Loucy (cell line): ENCODE measurements at regions not wholly inside any gene's neighbourhood (a gene's known extent, or its start where the extent isn't known, plus 50 kb on each side); places are given as distances from the start of the nearest gene placed in this dataset.

ENCODE experiments used
- H2AFZ ChIP-seq: fragments of 200-600 bp; sonication (generic); 2 replicates; pipeline ENCODE4 v1.6.0; 2016; ENCODE audit warnings: antibody characterized with exemption, mild to moderate bottlenecking, low read length, moderate library complexity
- H3F3A ChIP-seq: fragments of 200-600 bp; 2 replicates; pipeline ENCODE4 v1.6.0; 2016; ENCODE audit warnings: antibody characterized with exemption, low read depth, mild to moderate bottlenecking
- H3K27me3 ChIP-seq: fragments of 200-600 bp; sonication (generic); 2 replicates; pipeline ENCODE4 v1.6.1; 2014; ENCODE audit warnings: low read length, mild to moderate bottlenecking; ENCODE audit not compliant: insufficient read depth, poor library complexity, severe bottlenecking
- H3K36me3 ChIP-seq: fragments of 200-600 bp; sonication (generic); 2 replicates; pipeline ENCODE4 v1.6.1; 2016; ENCODE audit warnings: low read length; ENCODE audit not compliant: insufficient read depth
- H3K4me1 ChIP-seq: fragments of 200-600 bp; sonication (generic); 2 replicates; pipeline ENCODE4 v1.5.1; 2014; ENCODE audit warnings: low read length, mild to moderate bottlenecking; ENCODE audit not compliant: insufficient read depth, poor library complexity, severe bottlenecking
- H3K4me2 ChIP-seq: fragments of 200-600 bp; sonication (generic); 2 replicates; pipeline ENCODE4 v1.6.0; 2014; ENCODE audit warnings: antibody characterized with exemption, low read length, low read depth, mild to moderate bottlenecking; ENCODE audit not compliant: poor library complexity, severe bottlenecking
- H3K4me3 ChIP-seq: fragments of 200-600 bp; sonication (generic); 2 replicates; pipeline ENCODE4 v1.5.1; 2014; ENCODE audit warnings: low read length, mild to moderate bottlenecking, mixed read lengths; ENCODE audit not compliant: poor library complexity, severe bottlenecking
- H3K79me2 ChIP-seq: fragments of 200-600 bp; sonication (generic); 2 replicates; pipeline ENCODE4 v1.6.1; 2014; ENCODE audit warnings: low read length; ENCODE audit not compliant: insufficient read depth
- H3K9ac ChIP-seq: fragments of 200-600 bp; sonication (generic); 2 replicates; pipeline ENCODE4 v1.6.0; 2014; ENCODE audit warnings: mild to moderate bottlenecking, low read depth, low read length, moderate library complexity; ENCODE audit not compliant: poor library complexity, severe bottlenecking
- H3K9me2 ChIP-seq: fragments of 200-600 bp; sonication (generic); replicated peaks from 2 replicates; pipeline ENCODE4 v1.6.1; 2016; ENCODE audit warnings: low read depth, low read length, mixed read lengths
- H3K9me3 ChIP-seq: fragments of 200-600 bp; sonication (generic); 2 replicates; pipeline ENCODE4 v1.6.1; 2014; ENCODE audit warnings: mild to moderate bottlenecking, antibody characterized with exemption, low read length, low read depth; ENCODE audit not compliant: insufficient read depth
- H4K20me1 ChIP-seq: fragments of 200-600 bp; sonication (generic); 2 replicates; pipeline ENCODE4 v1.6.0; 2014; ENCODE audit warnings: antibody characterized with exemption, low read length, mild to moderate bottlenecking; ENCODE audit not compliant: insufficient read depth, poor library complexity, severe bottlenecking
- EZH2phosphoT487 ChIP-seq: fragments of 200-600 bp; IDR thresholded peaks from 2 replicates; pipeline ENCODE4 v1.6.1; 2018; ENCODE audit warnings: antibody characterized with exemption, mild to moderate bottlenecking, moderate library complexity, borderline replicate concordance
- TF ChIP-seq, protein P1 (sequence below): fragments of 200-600 bp; sonication (generic); conservative IDR thresholded peaks from 2 replicates; pipeline ENCODE4 v1.5.1; 2014; ENCODE audit warnings: mild to moderate bottlenecking, antibody characterized with exemption, low read length

DNA sequence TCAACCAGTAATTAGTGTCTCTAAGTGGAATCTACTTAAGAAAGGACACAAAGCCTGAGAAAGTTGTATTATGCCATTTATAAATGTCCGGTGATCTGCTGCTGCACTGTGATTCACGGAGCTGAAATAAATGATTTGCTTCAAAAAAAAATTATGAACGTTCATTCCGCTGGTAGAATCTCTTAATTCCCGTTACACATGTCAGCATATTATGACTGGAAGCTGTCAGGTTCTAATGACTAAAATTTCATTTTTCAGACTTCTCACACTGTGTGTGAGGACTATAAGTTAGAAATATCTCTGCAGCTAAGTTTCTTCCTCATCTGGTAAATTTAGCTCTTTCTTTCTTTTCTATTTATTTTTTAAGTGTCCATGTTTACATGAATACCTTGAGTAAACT lies 647.1 kb downstream of the VRK1 start:
- no peak for TF ChIP-seq EZH2phosphoT487
- TF ChIP-seq, protein P1, sequence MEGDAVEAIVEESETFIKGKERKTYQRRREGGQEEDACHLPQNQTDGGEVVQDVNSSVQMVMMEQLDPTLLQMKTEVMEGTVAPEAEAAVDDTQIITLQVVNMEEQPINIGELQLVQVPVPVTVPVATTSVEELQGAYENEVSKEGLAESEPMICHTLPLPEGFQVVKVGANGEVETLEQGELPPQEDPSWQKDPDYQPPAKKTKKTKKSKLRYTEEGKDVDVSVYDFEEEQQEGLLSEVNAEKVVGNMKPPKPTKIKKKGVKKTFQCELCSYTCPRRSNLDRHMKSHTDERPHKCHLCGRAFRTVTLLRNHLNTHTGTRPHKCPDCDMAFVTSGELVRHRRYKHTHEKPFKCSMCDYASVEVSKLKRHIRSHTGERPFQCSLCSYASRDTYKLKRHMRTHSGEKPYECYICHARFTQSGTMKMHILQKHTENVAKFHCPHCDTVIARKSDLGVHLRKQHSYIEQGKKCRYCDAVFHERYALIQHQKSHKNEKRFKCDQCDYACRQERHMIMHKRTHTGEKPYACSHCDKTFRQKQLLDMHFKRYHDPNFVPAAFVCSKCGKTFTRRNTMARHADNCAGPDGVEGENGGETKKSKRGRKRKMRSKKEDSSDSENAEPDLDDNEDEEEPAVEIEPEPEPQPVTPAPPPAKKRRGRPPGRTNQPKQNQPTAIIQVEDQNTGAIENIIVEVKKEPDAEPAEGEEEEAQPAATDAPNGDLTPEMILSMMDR, result no peak
- H3K4me2 ChIP-seq, result no peak overlapping the region
- no peak overlapping the region for H3K4me3 ChIP-seq
- no peak overlapping the region for H2AFZ ChIP-seq
- H3K9ac ChIP-seq, result no peak overlapping the region
- no peaks in the 10 kb centered on the region for H3K27me3 ChIP-seq
- H3K79me2 ChIP-seq, result no peaks in the 10 kb centered on the region
- H3K9me2 ChIP-seq, result no peaks in the 10 kb centered on the region
- no peaks in the 10 kb centered on the region for H3K9me3 ChIP-seq
- H3K36me3 ChIP-seq, result no peaks in the 10 kb centered on the region
- no peaks in the 10 kb centered on the region for H3F3A ChIP-seq
- H4K20me1 ChIP-seq, result no peaks in the 10 kb centered on the region
- no peaks in the 10 kb centered on the region for H3K4me1 ChIP-seq

DNA sequence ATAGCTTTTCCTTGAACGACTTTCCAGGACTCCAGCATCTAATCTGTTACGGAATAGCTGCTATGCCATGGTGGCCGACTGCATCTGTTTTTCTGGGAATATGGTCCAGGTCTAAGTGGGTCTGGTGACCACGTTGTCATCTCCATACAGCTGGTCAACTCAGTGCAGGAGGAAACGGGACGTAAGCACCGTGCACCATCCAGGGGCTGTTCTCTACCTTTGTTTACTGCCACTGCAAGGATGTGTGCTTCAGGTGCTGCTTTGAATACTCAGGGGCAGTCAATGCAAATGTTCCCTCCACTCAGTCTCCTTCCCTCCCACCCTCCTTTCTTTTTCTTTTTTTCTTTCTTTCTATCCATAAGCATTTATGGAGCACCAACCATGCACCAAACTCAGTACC lies 648.2 kb downstream of the VRK1 start:
- H3K9ac ChIP-seq, result no peak overlapping the region
- no peaks in the 10 kb centered on the region for H3F3A ChIP-seq
- H2AFZ ChIP-seq, result no peak overlapping the region
- H3K9me2 ChIP-seq, result no peaks in the 10 kb centered on the region
- H3K4me2 ChIP-seq, result no peak overlapping the region
- H3K79me2 ChIP-seq, result no peaks in the 10 kb centered on the region
- TF ChIP-seq, protein P1, result no peak
- H3K4me3 ChIP-seq, result no peak overlapping the region
- no peaks in the 10 kb centered on the region for H3K4me1 ChIP-seq
- H4K20me1 ChIP-seq, result no peaks in the 10 kb centered on the region
- H3K27me3 ChIP-seq, result no peaks in the 10 kb centered on the region
- no peaks in the 10 kb centered on the region for H3K9me3 ChIP-seq
- no peaks in the 10 kb centered on the region for H3K36me3 ChIP-seq

DNA sequence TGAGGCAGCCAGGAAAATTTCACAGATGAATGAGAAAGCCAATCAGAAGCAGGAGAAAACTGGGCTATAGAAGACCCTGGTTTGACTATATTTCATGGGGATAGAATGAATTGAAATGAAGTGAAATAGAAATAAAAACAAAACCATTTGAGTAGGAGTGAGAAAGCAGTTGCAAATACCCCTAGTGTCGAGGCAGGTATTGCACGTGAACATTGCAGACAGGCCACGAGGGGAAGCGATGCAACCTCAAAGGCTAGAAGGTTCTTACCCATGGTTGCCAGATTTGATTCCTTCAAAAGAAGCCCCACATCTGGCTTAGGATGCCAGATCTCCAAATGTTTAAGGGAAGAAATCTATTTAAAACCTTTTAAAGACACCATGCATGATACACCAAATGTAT lies 648.9 kb downstream of the VRK1 start:
- Histone ChIP-seq H3K4me2 (no peak overlapping the region), H3K4me3 (no peak overlapping the region), H3K9me2 (no peaks in the 10 kb centered on the region), H3F3A (no peaks in the 10 kb centered on the region), H3K9ac (no peak overlapping the region), H2AFZ (no peak overlapping the region), H3K79me2 (no peaks in the 10 kb centered on the region), H3K36me3 (no peaks in the 10 kb centered on the region), H4K20me1 (no peaks in the 10 kb centered on the region), H3K27me3 (no peaks in the 10 kb centered on the region), H3K9me3 (no peaks in the 10 kb centered on the region), H3K4me1 (no peaks in the 10 kb centered on the region)
- no peak for TF ChIP-seq EZH2phosphoT487
- TF ChIP-seq, protein P1, result no peak; the same call in 1 of the 2 replicates
